Medulla oblongata (tissue), 1 donor: ENCODE measurements at regions not wholly inside any gene's neighbourhood (a gene's known extent, or its start where the extent isn't known, plus 50 kb on each side); places are given as distances from the start of the nearest gene placed in this dataset.

ENCODE experiments used
- DNase-seq: peaks from one replicate; pipeline ENCODE4 v3.0.0-alpha.2; 2015; ENCODE audit errors: extremely low spot score

DNA sequence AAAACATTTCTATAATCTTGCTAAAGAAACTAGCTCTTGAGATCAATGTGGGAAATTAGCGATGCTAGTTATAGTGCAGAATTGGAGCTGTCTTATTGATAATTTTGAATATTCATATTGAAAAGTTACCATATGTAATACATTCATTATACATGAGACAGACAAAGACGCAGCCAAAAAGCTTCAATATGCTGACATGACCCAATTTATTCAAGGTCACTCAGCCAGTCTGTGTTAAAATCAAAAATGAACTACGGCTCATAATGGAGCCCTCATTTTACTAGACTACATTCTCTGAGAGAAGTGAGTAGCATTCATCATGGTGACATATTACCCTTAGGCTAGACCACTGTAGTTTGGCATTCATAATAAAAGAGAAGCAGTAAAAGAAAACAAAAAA, 107.3 kb upstream of the GABRG2 start:
- no peak for DNase-seq

DNA sequence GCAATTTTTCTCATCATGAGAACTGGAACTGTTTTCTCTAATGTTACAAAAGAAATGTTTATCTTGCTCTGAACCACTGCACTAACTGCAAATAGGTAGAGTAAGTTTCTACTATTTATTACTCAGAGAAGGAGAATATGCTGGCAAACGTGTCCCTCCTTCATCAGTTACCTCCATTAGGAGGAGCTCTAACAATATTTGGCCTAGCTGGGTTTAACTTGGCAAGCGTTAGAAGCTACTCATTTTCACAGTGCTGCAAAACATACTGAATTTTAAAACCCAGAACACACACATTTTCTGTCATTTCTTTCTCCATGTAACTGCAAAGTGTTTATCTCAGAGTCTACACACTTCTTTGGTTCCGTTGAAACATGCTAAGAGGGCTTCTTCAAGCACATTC, 101.0 kb upstream of the GABRG2 start:
- DNase-seq, result peak; percentile 73

DNA sequence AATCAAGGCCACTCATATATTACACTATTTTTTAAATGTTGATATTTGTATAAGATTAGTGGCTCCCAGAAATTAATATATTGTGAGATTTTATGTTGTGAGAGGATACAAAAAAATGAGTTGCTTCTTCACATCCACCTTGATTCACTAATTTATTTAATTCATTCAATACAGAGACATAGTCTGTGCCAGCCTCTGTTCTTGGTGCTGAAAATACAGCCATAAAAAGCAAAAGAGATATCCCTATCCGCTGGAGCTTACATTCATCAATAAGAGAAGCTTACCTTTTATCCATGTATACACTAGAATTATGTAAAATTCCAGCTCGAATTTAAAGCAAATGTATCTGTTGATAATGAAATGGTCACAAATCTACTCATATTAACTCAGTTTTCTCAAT, 92.2 kb upstream of the GABRG2 start:
- no peak for DNase-seq

DNA sequence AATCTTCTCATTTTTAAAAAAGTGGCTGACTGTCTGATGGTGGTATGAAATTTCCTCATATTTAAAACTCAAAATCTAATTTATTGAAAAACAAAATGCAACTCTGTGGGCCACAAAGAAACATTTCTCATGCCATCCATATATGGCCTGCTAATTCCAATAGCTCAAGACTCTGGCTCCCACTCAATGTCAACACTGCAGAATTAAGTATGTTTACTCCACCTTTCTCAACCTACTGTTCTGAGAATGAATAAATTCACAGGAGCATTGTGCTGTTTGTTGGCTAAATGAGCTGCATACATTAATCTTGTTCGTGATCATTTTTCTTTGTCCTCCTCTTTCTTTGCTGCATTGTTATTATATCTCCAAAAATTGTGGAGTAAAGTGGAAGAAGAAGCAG, 79.5 kb upstream of the GABRG2 start:
- DNase-seq, result no peak
